ENCODE measurements at regions not wholly inside any gene's neighbourhood (a gene's known extent, or its start where the extent isn't known, plus 50 kb on each side); places are given as distances from the start of the nearest gene placed in this dataset.

GRCh38 chr12:59260202-59260601 is 335.6 kb upstream of the SLC16A7 start:
- TF ChIP-seq CTCF (conservative IDR thresholded peaks at IDR 0.05; ENCODE audit: low read depth, low read length) = no peak
- no peak for TF ChIP-seq EZH2 (IDR thresholded peaks at IDR 0.05; ENCODE audit: borderline replicate concordance, low read depth, low read length, poor library complexity, severe bottlenecking)
